DMS53 treated with DMSO at 0.1 percent for 48 hours (cell line): ENCODE measurements at regions not wholly inside any gene's neighbourhood (a gene's known extent, or its start where the extent isn't known, plus 50 kb on each side); places are given as distances from the start of the nearest gene placed in this dataset.

Experiments used
- DNase-seq: peaks from one replicate; lab custom pipeline; 2025; ENCODE audit not compliant: unreplicated experiment; lab: John Stamatoyannopoulos, UW

- DNase-seq = no peak
These were observed 184.0 kb downstream of the CAND1 start for GRCh38 chr12:67453191-67453590.

GRCh38 chr12:67455236-67455635 lies 186.1 kb downstream of the CAND1 start:
- DNase-seq = no peak

- no peak for DNase-seq
These were observed 187.3 kb downstream of the CAND1 start for GRCh38 chr12:67456431-67456901.

GRCh38 chr12:67457136-67457535 lies 188.0 kb downstream of the CAND1 start:
- no peak for DNase-seq

GRCh38 chr12:67457778-67458665 lies 188.9 kb downstream of the CAND1 start:
- no peak for DNase-seq

- no peak for DNase-seq
These were observed 189.4 kb upstream of the DYRK2 start for GRCh38 chr12:67459173-67459572.

- DNase-seq = no peak
These were observed 189.0 kb upstream of the DYRK2 start for GRCh38 chr12:67459578-67459977.

GRCh38 chr12:67460388-67460787 lies 188.2 kb upstream of the DYRK2 start:
- DNase-seq = no peak

- no peak for DNase-seq
These were observed 179.8 kb upstream of the DYRK2 start for GRCh38 chr12:67468549-67469245.

- no peak for DNase-seq
These were observed 178.9 kb upstream of the DYRK2 start for GRCh38 chr12:67469666-67470065.

GRCh38 chr12:67471810-67472209 lies 176.7 kb upstream of the DYRK2 start:
- DNase-seq = no peak

- DNase-seq = no peak
These were observed 176.0 kb upstream of the DYRK2 start for GRCh38 chr12:67472539-67472938.

GRCh38 chr12:67474934-67475620 lies 173.5 kb upstream of the DYRK2 start:
- DNase-seq = no peak

- DNase-seq = no peak
These were observed 172.8 kb upstream of the DYRK2 start for GRCh38 chr12:67475725-67476124.

GRCh38 chr12:67477681-67478265 lies 170.8 kb upstream of the DYRK2 start:
- DNase-seq = no peak

- peak; percentile 41 for DNase-seq
These were observed 165.5 kb upstream of the DYRK2 start for GRCh38 chr12:67482751-67483661.

GRCh38 chr12:67483871-67484554 lies 164.5 kb upstream of the DYRK2 start:
- DNase-seq = peak; percentile 6

GRCh38 chr12:67484791-67485480 lies 163.6 kb upstream of the DYRK2 start:
- DNase-seq = peak; percentile 61

- no peak for DNase-seq
These were observed 161.9 kb upstream of the DYRK2 start for GRCh38 chr12:67486671-67487070.
